GM21528 (cell line): ENCODE measurements at regions not wholly inside any gene's neighbourhood (a gene's known extent, or its start where the extent isn't known, plus 50 kb on each side); places are given as distances from the start of the nearest gene placed in this dataset.

ENCODE experiments used
- ATAC-seq: cut with Tn5 transposase; IDR thresholded peaks from one replicate; pipeline ENCODE4 v1.9.1; 2021; ENCODE audit warnings: mild to moderate bottlenecking, moderate library complexity; ENCODE audit not compliant: unreplicated experiment, low FRiP score

- ATAC-seq, result no peak
Measured at GRCh38 chr13:73390100-73390499, 331.3 kb downstream of the KLF5 start.

- no peak for ATAC-seq
Measured at GRCh38 chr13:73388586-73388985, 329.8 kb downstream of the KLF5 start.

DNA sequence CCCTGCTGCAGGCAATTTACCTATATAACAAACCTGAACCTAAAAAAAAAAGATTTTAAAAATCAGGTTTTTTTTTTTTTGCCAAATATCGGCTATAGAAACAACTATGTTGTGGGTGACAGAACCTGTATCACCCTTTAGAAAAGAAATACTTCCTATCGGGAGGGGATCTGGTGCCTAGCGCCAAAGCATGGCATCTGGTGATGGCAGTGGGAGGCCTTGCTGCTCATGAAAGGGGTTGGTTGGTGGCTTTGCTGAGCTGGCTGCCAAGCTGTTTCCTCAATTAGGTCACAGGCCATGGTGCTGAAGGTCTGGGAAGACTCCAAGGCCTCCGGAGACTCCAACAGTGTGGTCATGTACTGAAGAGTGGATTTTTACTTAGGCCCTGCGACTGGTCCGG is 328.5 kb downstream of the KLF5 start:
- ATAC-seq, result no peak

DNA sequence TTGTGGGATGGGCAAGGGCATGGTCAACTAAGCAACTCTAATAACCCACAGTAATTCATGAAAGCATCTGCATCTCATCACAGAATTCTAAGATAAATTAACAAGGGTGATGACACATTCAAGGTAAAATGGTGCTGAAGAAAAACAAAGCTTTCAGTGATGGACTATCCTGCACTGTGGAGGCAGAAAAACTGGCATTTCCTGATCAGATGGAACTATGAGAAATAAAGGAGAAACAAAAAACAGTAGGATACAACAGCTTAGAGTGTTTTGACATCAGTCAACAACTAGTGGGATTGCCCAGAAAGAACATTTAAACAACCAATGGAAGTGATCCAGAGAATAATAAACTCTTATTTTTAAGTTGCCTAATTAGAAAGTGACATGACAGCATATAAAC is 327.0 kb downstream of the KLF5 start:
- no peak for ATAC-seq

- no peak for ATAC-seq
Measured at GRCh38 chr13:73372666-73373627, 314.1 kb downstream of the KLF5 start.

DNA sequence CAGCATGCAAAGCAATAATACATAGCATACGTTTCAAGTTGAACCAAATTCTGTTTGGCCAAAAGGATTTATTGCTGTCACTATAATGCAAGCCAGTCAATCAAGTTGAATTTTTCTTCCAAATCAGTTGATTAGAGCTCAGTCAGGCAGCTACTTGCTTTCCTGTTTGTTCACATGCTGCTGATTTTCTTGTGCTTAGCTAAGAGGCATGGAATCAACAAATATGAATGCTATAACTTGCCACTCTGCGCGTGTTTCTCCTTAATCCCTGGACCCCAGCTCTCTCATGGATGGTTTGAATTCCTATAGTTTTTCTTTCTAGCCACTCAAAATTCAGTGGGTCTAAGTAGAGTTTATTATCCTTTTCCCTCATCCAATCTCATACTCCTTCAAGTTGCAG is 311.3 kb downstream of the KLF5 start:
- no peak for ATAC-seq

- no peak for ATAC-seq
Measured at GRCh38 chr13:73369095-73369494, 310.3 kb downstream of the KLF5 start.

DNA sequence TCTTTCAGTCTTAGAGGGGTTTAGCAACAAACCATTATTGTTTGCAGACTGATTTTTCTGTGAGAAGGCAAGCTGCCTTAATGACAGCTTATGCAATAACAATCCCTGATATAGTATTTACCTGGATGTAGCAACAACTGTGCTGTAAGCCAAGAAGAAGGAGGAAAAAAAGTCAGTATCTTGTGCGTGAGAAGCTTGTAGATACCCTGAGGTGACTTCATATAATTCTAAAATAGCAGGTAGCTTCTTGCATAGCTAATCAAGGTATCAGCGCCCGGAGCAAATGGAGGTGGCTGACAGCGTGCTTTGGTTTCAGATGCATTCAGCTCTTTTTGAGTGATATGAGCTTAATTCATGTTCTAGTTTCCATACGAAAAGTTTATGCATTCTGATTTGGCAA is 309.8 kb downstream of the KLF5 start:
- ATAC-seq, result no peak

DNA sequence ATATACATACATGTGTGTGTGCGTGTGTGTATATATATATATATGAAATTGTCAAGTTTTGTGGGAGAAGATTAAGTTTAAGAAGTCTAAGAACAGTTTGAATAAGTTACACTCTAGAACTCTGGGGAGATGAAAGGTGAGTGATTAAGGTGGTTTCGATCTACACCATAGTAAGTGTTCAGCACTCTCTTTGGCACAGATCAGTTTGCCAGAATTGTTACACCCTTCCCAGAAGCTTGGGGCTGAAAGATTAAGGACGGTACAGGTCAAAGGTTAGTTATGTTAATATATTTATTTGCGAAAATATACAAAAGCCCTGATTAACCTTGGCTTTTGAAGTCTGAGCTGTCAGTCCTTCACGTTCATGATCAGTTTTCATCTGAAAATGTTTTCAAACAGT is 309.1 kb downstream of the KLF5 start:
- no peak for ATAC-seq

DNA sequence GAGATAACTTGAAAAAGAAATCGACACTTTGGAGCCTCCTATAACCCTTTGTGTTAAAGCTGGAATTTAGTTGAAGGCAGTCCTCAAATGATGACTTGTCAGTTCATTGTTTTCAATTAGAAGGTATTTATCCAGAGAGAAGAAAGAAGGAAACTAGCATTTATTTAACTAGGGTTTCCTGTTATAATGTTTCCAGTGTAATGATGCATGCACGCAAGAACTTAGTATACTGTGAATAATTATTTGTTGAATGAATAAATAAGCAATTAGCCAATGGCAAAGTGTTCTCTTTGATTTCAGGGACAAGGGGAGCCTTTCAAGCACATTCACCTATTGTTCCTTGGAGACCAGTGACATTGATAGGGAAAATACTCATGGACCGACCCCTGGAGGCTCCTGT is 307.4 kb downstream of the KLF5 start:
- ATAC-seq, result no peak

DNA sequence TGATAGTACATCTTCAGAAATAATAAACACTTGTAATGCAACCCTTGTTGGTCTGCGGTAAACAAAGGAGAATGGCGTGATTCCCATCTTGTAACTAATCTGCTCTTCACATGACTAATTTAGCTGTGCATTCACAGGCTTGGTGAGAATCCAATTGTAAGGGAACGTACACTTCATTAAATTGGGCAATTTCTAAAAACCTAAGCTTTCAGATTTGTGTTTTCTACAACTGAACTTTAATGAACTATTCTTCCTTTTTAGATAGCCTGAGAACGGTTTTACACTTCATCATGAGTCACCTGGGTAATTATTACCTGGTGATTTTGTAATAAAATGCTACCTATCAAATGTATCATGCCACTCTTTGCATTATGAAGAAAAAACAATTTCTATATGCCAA is 306.9 kb downstream of the KLF5 start:
- ATAC-seq, result no peak

- ATAC-seq, result no peak
Measured at GRCh38 chr13:73365252-73365651, 306.4 kb downstream of the KLF5 start.

DNA sequence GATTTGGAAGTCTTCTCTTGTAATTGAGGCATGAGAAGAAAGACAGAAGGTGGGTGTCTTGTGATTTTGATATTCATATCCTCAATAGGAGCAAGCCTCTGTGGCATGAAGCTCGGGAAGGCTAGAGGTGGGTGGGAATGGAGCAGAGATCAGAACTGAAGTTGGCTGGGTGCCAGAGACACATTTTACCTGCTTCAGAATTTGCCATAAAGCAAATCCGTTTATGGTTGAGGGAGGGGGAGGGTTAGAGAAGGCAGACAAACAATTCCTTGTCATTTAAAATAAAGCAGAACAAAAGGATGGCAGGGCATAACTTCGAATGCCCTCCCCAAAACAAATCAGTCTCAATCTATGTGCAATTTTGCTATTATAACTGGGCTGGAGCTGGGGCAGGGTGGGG is 305.9 kb downstream of the KLF5 start:
- ATAC-seq, result no peak

DNA sequence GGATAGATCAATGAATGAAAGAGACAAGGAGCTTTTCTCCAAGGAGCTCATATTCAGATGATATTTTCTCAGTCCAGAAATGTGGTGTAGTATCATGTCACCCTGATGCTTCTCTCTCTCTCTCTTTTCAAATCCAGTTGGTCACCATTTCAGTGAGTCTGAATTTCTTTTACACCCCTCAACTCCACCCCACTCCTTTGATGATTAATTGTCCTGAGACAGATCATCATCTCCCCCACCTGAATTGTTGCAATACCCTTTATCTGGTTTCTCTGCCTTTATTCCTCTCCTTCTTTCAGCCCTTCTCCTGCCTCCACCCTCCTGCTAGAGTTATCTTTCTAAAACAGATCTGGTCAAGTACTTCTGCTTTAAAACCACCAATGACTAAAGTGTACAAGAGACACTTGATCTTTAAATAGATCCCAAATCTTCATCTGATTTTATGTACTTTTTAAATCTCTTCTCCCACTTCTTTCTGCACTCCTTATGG is 299.8 kb downstream of the KLF5 start:
- no peak for ATAC-seq

- no peak for ATAC-seq
Measured at GRCh38 chr13:73355134-73355533, 296.3 kb downstream of the KLF5 start.

GRCh38 chr13:73351730-73352129 is 292.9 kb downstream of the KLF5 start:
- ATAC-seq, result no peak

DNA sequence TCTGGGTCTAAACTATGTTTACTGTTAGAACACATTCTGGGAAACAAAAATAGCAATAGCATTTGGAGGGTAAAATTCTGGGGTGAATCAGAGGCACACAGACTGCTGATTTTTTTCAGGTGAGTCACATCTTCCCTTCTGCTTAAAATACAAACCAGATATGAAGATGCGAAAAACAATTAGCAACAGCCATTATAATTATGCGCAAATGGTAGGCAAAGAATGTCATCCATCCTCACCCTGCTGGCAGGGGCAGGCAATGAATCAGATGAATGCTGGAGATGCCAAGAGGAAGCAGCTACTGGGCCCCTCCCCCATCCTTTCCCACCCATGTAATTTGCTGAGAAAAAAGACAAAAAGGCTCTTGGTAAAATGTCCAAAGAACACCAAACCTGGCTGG is 282.9 kb downstream of the KLF5 start:
- ATAC-seq, result no peak

DNA sequence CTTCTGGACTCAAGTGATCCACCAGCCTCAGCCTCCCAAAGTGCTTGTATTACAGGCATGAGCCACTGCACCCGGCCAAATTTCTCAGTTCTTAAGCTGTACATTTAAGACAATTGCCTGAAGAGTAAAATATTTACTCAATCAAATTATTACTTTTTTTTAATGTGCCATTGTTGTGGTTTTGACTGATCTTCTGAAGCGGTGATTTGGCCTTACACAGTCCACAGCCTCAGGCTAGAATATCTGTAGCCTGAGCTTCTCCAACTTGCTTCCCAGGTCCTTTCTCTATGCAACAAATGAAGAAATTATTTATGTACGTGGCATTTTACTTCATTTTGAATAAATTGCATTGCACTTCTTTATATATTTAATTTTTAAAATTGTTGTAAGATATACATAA is 281.3 kb downstream of the KLF5 start:
- no peak for ATAC-seq

GRCh38 chr13:73339086-73339485 is 280.3 kb downstream of the KLF5 start:
- no peak for ATAC-seq

DNA sequence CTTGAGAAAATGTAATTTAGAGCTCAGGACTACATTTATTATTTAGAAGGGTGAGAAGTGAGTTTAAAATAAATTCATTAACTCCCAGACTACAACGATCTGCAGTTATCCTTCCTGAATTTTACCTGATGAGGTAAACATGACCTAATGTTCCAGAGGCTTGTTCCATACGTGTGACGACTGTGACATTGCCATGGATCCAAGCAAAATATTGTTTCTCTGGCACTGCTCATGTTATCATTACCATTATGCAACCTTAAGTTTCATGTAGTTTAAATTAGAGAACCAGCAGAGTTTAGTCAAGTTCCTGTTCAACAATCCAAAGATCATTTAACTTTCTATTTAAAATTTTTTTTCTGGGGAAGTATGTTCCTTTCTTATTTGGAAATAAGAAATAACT is 279.6 kb downstream of the KLF5 start:
- ATAC-seq, result no peak

DNA sequence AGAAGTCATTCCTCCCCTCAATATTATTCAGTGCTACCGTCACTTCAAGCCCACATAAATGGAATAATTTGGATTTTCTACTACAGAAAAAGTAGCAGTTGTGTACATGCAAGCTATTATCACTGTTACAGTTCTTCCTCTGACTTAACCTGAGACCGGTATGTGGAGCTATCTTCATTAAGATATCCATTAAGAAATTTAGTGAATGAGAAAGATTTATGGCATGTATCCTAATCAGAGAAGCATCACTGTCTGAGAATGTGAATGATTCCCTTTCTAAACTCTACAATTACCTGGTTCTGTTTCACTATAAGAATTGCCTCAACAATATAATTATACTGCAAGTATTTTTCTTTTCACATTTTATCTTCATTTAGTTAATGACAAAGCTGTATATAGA is 278.7 kb downstream of the KLF5 start:
- no peak for ATAC-seq

DNA sequence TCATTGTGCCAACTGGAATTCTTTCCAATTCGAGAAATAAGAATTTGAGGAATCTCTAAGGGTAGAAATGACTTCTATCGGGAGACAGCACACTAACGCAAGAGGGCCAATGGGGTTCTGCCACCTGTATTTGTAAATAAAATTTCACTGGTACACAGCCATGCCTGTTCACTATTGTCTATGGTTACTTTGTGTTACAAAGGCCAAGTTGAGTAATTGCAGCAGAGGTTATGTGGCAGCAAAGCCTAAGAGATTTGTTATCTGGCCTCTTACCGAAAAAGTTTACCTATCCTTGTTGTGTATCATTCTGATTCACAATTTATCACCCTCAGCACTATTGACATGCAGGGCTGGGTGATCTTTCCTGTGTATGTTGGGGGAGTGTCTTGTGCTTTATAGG is 278.0 kb downstream of the KLF5 start:
- ATAC-seq, result no peak
